GM12874 (cell line): ENCODE measurements at regions not wholly inside any gene's neighbourhood (a gene's known extent, or its start where the extent isn't known, plus 50 kb on each side); places are given as distances from the start of the nearest gene placed in this dataset.

Experiments
- TF ChIP-seq, protein P1 (sequence below): IDR thresholded peaks from 2 replicates; pipeline ENCODE4 v1.5.1; 2011; ENCODE audit warnings: low read depth, mild to moderate bottlenecking, control low read depth, low read length, moderate library complexity; ENCODE audit not compliant: insufficient read depth

- TF ChIP-seq, protein P1, sequence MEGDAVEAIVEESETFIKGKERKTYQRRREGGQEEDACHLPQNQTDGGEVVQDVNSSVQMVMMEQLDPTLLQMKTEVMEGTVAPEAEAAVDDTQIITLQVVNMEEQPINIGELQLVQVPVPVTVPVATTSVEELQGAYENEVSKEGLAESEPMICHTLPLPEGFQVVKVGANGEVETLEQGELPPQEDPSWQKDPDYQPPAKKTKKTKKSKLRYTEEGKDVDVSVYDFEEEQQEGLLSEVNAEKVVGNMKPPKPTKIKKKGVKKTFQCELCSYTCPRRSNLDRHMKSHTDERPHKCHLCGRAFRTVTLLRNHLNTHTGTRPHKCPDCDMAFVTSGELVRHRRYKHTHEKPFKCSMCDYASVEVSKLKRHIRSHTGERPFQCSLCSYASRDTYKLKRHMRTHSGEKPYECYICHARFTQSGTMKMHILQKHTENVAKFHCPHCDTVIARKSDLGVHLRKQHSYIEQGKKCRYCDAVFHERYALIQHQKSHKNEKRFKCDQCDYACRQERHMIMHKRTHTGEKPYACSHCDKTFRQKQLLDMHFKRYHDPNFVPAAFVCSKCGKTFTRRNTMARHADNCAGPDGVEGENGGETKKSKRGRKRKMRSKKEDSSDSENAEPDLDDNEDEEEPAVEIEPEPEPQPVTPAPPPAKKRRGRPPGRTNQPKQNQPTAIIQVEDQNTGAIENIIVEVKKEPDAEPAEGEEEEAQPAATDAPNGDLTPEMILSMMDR = no peak
Measured at GRCh38 chr4:72777436-72777835, 208.4 kb upstream of the ADAMTS3 start.

DNA sequence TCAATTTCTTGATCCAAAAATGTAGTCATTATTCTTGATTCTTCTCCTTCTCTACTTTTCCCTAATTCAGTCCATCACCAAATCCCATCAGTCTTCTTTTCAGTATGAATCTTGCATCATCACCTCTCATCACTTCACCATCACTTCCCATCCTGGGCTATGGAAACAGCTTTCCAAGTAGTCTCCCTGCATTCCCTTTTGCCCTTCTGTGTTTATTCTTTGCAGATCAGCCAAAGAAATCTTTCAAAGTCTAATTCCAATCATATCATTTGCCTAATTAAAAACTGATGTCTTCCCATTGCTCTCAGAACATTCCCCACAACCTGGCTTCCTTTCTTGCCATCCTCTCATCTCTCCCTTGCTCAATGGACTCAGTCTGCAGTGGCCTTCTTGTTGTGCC is 201.7 kb upstream of the ADAMTS3 start:
- TF ChIP-seq, protein P1 = no peak

GRCh38 chr4:72768364-72768763 is 199.3 kb upstream of the ADAMTS3 start:
- TF ChIP-seq, protein P1 = no peak

GRCh38 chr4:72767618-72768302 is 198.7 kb upstream of the ADAMTS3 start:
- TF ChIP-seq, protein P1 = no peak

GRCh38 chr4:72761368-72762038 is 192.5 kb upstream of the ADAMTS3 start:
- TF ChIP-seq, protein P1 = no peak

- TF ChIP-seq, protein P1 = no peak
Measured at GRCh38 chr4:72744103-72744725, 175.2 kb upstream of the ADAMTS3 start.

DNA sequence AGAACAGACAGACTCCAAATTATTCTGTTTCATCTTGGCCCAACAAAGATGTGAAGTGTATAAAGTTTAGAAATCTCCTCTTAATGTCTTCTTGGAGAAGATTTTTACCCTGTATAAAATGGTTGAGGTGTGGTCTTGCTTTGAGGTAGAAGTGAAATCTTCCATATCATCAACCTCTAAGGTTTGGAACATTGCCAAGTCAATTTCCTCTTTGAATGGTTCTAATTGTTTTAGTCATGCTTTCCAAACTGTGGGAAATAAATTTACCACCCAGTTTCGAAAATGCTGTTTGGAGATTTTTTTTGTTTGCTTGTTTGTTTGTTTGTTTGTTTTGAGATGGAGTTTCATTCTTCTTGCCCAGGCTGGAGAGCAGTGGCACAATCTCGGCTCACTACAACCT is 174.1 kb upstream of the ADAMTS3 start:
- TF ChIP-seq, protein P1 = no peak
